ENCODE measurements at regions not wholly inside any gene's neighbourhood (a gene's known extent, or its start where the extent isn't known, plus 50 kb on each side); places are given as distances from the start of the nearest gene placed in this dataset.

GRCh38 chrX:10847333-10847732, 226.9 kb upstream of the MID1 start:
- no peak overlapping the region for H3K56ac ChIP-seq (ENCODE audit: extremely low read depth, insufficient read depth, low read length)
- H3K4me1 ChIP-seq (ENCODE audit: control insufficient read depth, insufficient read depth, low read length), result peaks cover 3% of the 10 kb centered on the region; the same call in 1 of the 2 replicates
- no peaks in the 10 kb centered on the region for H4K20me1 ChIP-seq (ENCODE audit: insufficient read depth, low read length)
- CTCF ChIA-PET, result no interaction called here
- H3K27me3 ChIP-seq (ENCODE audit: control insufficient read depth, insufficient read depth, low read length), result no peaks in the 10 kb centered on the region
- TF ChIP-seq CEBPB (IDR thresholded peaks at IDR 0.05; ENCODE audit: low read depth, low read length), result no peak
- TF ChIP-seq CTCF (conservative IDR thresholded peaks at IDR 0.05; ENCODE audit: low read depth, low read length), result no peak
- no peak for TF ChIP-seq USF2 (IDR thresholded peaks at IDR 0.05; ENCODE audit: low read depth, low read length)
- no peak for TF ChIP-seq NFE2L2 (IDR thresholded peaks at IDR 0.05; ENCODE audit: low read depth, low read length)
- TF ChIP-seq SMC3 (IDR thresholded peaks at IDR 0.05; ENCODE audit: low read depth, low read length), result no peak
- no peak for TF ChIP-seq ELK1 (IDR thresholded peaks at IDR 0.05; ENCODE audit: borderline replicate concordance, low read depth, low read length)
- TF ChIP-seq CHD1 (IDR thresholded peaks at IDR 0.05; ENCODE audit: low read depth, low read length), result no peak
- TF ChIP-seq FOS (IDR thresholded peaks at IDR 0.05; ENCODE audit: low read depth, low read length), result no peak
- no peak for TF ChIP-seq MXI1 (IDR thresholded peaks at IDR 0.05; ENCODE audit: borderline replicate concordance, low read depth, low read length)
- no peak for TF ChIP-seq RFX5 (IDR thresholded peaks at IDR 0.05; ENCODE audit: low read depth, low read length)
- no peak for TF ChIP-seq BHLHE40 (IDR thresholded peaks at IDR 0.05; ENCODE audit: low read depth, low read length)
- no peak for TF ChIP-seq MAFK (IDR thresholded peaks at IDR 0.05; ENCODE audit: low read depth, low read length)
- no peak for TF ChIP-seq RCOR1 (IDR thresholded peaks at IDR 0.05; ENCODE audit: insufficient replicate concordance, low read length)
- TF ChIP-seq POLR2A (IDR thresholded peaks at IDR 0.05; ENCODE audit: low read depth, low read length), result no peak
- TF ChIP-seq MAZ (IDR thresholded peaks at IDR 0.05; ENCODE audit: borderline replicate concordance, low read depth, low read length), result no peak
- TF ChIP-seq RAD21 (IDR thresholded peaks at IDR 0.05; ENCODE audit: low read length), result no peak
- no peak overlapping the region for H3K18ac ChIP-seq (ENCODE audit: low read depth, low read length)
- H2BK120ac ChIP-seq (ENCODE audit: low read depth, low read length), result no peak overlapping the region
- no peak overlapping the region for H3K9ac ChIP-seq (ENCODE audit: low read depth, low read length)
- no TSS peak for BruUV-seq (replicated peaks)
- no peaks in the 10 kb centered on the region for H3K9me3 ChIP-seq (ENCODE audit: control insufficient read depth, insufficient read depth, low read length)
- H3K36me3 ChIP-seq (ENCODE audit: control insufficient read depth, insufficient read depth, low read length), result no peaks in the 10 kb centered on the region
- no peaks in the 10 kb centered on the region for H3K9me1 ChIP-seq (ENCODE audit: insufficient read depth, low read length)
- H3K27ac ChIP-seq (ENCODE audit: insufficient read depth, low read length), result no peak overlapping the region
- H2AFZ ChIP-seq (replicated peaks; ENCODE audit: low read length, poor library complexity), result no peak overlapping the region
- H3K23ac ChIP-seq (ENCODE audit: low read depth, low read length), result no peak overlapping the region
- peak; percentile 29 for DNase-seq
- H2AK5ac ChIP-seq (ENCODE audit: low read depth, low read length), result no peak overlapping the region
- in situ Hi-C loops (cut with MboI; ENCODE audit: low sequenced_read_pairs), result no loop called here
- H4K91ac ChIP-seq (ENCODE audit: insufficient read depth, low read depth, low read length), result no peak overlapping the region
- POLR2A ChIA-PET (ENCODE audit: unreplicated experiment), result no interaction called here
- no peaks in the 10 kb centered on the region for H3K79me1 ChIP-seq (ENCODE audit: low read depth in 1 of 2, low read length in 2 of 2)
- dilution Hi-C loops (cut with HindIII; ENCODE audit: low sequenced_read_pairs, unreplicated experiment), result no loop called here
- no peak overlapping the region for H2BK15ac ChIP-seq (ENCODE audit: low read depth, low read length)
- H3K4me2 ChIP-seq (ENCODE audit: low read depth, low read length), result no peak overlapping the region
- intact Hi-C loops (cut with micrococcal nuclease), result no loop called here
- H3K4ac ChIP-seq (ENCODE audit: low read depth, low read length), result no peak overlapping the region
- H4K8ac ChIP-seq (ENCODE audit: low read depth in 2 of 2, low read length in 2 of 2), result no peak overlapping the region
- no peak overlapping the region for H4K5ac ChIP-seq (ENCODE audit: low read depth, low read length)
- H2BK5ac ChIP-seq (ENCODE audit: low read depth, low read length, poor library complexity, severe bottlenecking), result no peak overlapping the region
- no peak overlapping the region for H2AK9ac ChIP-seq (replicated peaks; ENCODE audit: low read depth, low read length, poor library complexity)
- no peak overlapping the region for H2BK20ac ChIP-seq (ENCODE audit: low read depth, low read length)
- no peak overlapping the region for H3K4me3 ChIP-seq (ENCODE audit: insufficient read depth, low read depth, low read length)
- ATAC-seq (ENCODE audit: low read depth), result peak; percentile 60
- H3K14ac ChIP-seq (replicated peaks; ENCODE audit: low read depth, low read length), result no peak overlapping the region
